GM12872 (cell line): ENCODE measurements at regions not wholly inside any gene's neighbourhood (a gene's known extent, or its start where the extent isn't known, plus 50 kb on each side); places are given as distances from the start of the nearest gene placed in this dataset.
A peak's percentile ranks its signal among the peaks of the same experiment; 100 is the strongest.

ENCODE experiments used
- TF ChIP-seq, protein P1 (sequence below): IDR thresholded peaks from 3 replicates; pipeline ENCODE4 v1.5.1; 2011; ENCODE audit warnings: low read depth, mild to moderate bottlenecking, low read length, moderate library complexity; ENCODE audit not compliant: insufficient read depth

DNA sequence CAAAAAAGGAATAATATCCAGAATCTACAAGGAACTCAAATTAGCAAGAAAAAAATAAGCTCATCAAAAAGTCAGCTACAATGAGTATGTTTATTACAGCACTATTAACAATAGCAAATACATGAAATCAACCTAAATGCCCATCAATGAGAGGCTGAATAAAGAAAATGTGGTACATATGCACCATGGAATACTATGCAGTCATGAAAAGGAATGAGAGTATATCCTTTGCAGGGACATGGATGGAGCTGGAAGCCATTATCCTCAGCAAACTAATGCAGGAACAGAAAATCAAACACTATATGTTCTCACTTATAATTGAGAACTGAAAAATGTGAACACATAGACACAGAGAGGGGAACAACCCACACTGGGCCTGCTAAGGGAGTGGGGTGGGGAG, 178.4 kb upstream of the IRS4 start:
- TF ChIP-seq, protein P1, sequence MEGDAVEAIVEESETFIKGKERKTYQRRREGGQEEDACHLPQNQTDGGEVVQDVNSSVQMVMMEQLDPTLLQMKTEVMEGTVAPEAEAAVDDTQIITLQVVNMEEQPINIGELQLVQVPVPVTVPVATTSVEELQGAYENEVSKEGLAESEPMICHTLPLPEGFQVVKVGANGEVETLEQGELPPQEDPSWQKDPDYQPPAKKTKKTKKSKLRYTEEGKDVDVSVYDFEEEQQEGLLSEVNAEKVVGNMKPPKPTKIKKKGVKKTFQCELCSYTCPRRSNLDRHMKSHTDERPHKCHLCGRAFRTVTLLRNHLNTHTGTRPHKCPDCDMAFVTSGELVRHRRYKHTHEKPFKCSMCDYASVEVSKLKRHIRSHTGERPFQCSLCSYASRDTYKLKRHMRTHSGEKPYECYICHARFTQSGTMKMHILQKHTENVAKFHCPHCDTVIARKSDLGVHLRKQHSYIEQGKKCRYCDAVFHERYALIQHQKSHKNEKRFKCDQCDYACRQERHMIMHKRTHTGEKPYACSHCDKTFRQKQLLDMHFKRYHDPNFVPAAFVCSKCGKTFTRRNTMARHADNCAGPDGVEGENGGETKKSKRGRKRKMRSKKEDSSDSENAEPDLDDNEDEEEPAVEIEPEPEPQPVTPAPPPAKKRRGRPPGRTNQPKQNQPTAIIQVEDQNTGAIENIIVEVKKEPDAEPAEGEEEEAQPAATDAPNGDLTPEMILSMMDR, result no peak

DNA sequence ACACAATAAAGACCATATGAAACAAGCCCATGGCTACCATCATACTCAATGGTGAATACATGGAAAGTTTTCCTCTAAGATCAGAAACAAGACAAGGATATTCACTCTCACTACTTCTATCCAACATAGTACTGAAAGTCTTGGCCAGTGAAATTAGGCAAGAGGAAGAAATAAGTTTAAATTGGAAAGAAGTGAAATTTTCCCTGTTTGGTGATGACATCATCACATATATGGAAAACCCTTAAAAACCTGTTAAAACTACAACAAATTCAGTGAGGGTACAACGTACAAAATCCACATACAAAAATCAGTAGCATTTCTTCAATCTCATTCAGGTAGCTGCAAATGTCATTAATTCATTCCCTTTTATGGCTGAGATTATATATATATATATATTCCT, 164.0 kb upstream of the IRS4 start:
- TF ChIP-seq, protein P1, result no peak

DNA sequence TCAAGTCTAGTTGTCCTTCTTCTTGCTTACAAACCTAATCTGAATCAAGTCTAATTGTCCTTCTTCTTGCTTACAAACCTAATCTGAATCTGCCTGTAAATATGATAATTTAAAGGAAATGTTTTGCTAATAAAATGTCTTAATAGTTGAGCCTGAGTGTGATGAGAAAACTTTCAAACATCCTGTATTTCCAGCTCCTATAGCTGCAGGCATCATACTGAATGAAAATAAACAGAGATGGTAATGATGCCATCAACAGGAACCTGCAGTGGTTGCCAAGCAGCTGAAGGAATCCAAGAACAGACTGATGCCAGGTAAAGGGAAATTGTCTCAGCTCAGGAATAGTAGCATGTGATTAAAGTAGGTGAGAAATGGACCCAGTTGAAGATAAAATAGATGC, 156.1 kb upstream of the IRS4 start:
- TF ChIP-seq, protein P1, result no peak

DNA sequence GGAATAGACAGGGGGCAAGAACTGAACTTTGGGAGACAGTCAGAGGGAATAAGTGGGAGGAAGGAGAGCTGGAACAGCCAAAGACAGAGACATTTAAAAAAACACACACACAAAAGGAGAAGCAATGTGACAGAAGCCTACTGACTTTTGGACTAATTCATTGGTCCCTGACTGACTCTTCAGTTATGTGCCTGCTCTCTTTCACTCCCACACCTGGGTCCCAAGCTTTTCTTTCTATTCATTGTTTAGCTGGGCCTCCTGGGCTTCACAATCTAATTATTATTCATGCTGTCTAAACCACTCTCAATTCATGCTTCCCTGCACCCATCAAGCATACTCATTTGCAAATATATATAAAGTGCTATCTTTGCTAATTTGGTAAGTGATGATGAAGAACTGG, 139.2 kb upstream of the IRS4 start:
- TF ChIP-seq, protein P1, result no peak

DNA sequence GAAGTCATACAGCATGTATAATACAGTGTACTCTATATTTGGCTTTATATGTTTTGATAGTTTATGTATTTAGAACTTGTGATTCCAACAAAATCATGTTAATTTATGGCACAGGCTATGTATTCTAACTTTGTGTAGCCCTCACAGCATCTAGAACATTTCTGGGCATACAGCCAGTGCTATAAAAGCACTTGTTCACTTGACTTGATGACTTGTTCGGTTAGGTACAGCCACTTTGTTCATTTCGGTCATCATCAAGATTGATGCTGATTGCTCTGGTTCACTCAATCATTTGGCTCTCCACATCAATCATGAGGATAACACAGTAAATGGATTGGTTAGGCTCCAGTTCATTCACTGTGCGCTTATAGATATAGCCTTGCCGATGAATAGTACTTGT, 97.6 kb upstream of the IRS4 start:
- TF ChIP-seq, protein P1, result no peak

DNA sequence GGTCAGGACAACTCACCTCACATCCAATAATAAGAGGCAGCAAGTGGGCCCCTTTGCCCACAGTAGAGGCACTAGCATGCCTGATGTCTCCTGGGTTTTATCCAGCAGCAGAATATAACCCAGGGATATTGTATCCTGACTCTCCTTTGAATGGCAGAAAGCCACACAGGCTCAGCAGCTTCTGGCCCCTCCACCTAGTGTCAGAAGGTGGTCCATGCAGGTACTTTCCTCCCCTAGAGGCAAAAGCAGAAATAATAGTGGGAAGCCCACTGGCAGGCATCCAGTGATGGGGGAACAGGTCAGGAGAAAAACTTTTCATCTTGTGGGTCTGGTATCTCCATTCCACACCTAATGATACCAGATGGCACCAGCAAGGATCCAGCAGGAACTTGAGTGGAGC, 75.5 kb upstream of the IRS4 start:
- TF ChIP-seq, protein P1, result 0 out of 3 replicates have a peak, but pooled peaks have one; percentile 21

DNA sequence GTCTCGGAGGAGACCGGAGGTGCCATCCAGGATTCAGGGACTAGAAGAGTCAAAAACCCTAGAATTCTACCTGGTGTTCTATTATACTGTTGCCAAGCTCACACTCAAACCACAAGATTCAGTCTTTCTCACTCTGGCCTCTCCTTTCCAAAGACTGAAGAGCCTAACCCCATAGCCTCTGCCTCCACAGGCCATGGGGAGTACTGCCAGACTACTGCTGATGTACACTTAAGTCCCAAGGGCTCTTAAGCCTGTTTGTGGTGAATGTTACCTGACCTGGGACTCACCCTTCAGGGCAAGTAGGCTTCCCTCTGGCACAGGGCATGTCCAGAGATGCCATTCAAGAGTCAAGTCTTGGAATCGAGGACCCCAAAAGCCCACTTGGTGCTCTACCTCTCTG, 58.9 kb upstream of the IRS4 start:
- TF ChIP-seq, protein P1, result no peak
